HG02885 (cell line): ENCODE measurements at regions not wholly inside any gene's neighbourhood (a gene's known extent, or its start where the extent isn't known, plus 50 kb on each side); places are given as distances from the start of the nearest gene placed in this dataset.
"Not testable (repeated sequence)": the region's sequence is repeated elsewhere in the genome, so short reads cannot be mapped to it uniquely, and the experiment has no call there.

Experiments used
- ATAC-seq: cut with Tn5 transposase; IDR thresholded peaks from one replicate; pipeline ENCODE4 v1.9.1; 2021; ENCODE audit warnings: mild to moderate bottlenecking; ENCODE audit not compliant: unreplicated experiment, poor library complexity

- no peak for ATAC-seq
These were observed 50.8 kb upstream of the SEL1L start for GRCh38 chr14:81584495-81584894.

- peak; percentile 54 for ATAC-seq
These were observed 55.9 kb upstream of the SEL1L start for GRCh38 chr14:81589381-81590065.

GRCh38 chr14:81591266-81591665 is 57.6 kb upstream of the SEL1L start:
- ATAC-seq = no peak

- no peak for ATAC-seq
These were observed 60.4 kb upstream of the SEL1L start for GRCh38 chr14:81594012-81594411.

- ATAC-seq = no peak
These were observed 72.0 kb upstream of the SEL1L start for GRCh38 chr14:81605660-81606059.

- ATAC-seq = no peak
These were observed 79.8 kb upstream of the SEL1L start for GRCh38 chr14:81613341-81614045.

GRCh38 chr14:81614302-81614701 is 80.6 kb upstream of the SEL1L start:
- ATAC-seq = not testable (repeated sequence)

- no peak for ATAC-seq
These were observed 85.0 kb upstream of the SEL1L start for GRCh38 chr14:81618695-81619094.

- ATAC-seq = no peak
These were observed 86.2 kb upstream of the SEL1L start for GRCh38 chr14:81619816-81620215.

GRCh38 chr14:81623771-81624396 is 90.2 kb upstream of the SEL1L start:
- not testable (repeated sequence) for ATAC-seq

GRCh38 chr14:81625343-81625742 is 91.7 kb upstream of the SEL1L start:
- peak; percentile 59 for ATAC-seq

GRCh38 chr14:81632157-81632556 is 98.5 kb upstream of the SEL1L start:
- ATAC-seq = no peak

- no peak for ATAC-seq
These were observed 99.8 kb upstream of the SEL1L start for GRCh38 chr14:81633496-81633895.

GRCh38 chr14:81637639-81638038 is 104.0 kb upstream of the SEL1L start:
- no peak for ATAC-seq

GRCh38 chr14:81638656-81639280 is 105.1 kb upstream of the SEL1L start:
- ATAC-seq = no peak

GRCh38 chr14:81653626-81654025 is 120.0 kb upstream of the SEL1L start:
- no peak for ATAC-seq

- no peak for ATAC-seq
These were observed 122.0 kb upstream of the SEL1L start for GRCh38 chr14:81655423-81656314.

- ATAC-seq = no peak
These were observed 123.2 kb upstream of the SEL1L start for GRCh38 chr14:81656811-81657210.

GRCh38 chr14:81662066-81662465 is 128.4 kb upstream of the SEL1L start:
- ATAC-seq = no peak

- no peak for ATAC-seq
These were observed 129.0 kb upstream of the SEL1L start for GRCh38 chr14:81662570-81663197.
